ENCODE measurements at regions not wholly inside any gene's neighbourhood (a gene's known extent, or its start where the extent isn't known, plus 50 kb on each side); places are given as distances from the start of the nearest gene placed in this dataset.
A peak's percentile ranks its signal among the peaks of the same experiment; 100 is the strongest.

GRCh38 chr2:164078421-164078820 is 342.6 kb upstream of the FIGN start:
- DNase-seq: no peak

GRCh38 chr2:164073101-164074074 is 337.6 kb upstream of the FIGN start:
- DNase-seq: peak; percentile 55

GRCh38 chr2:164069540-164069939 is 333.7 kb upstream of the FIGN start:
- peak; percentile 60 for DNase-seq

- DNase-seq: peak; percentile 8
Observed at GRCh38 chr2:164068063-164068462, 332.3 kb upstream of the FIGN start.

GRCh38 chr2:164066095-164066494 is 330.3 kb upstream of the FIGN start:
- DNase-seq: peak; percentile 16

- DNase-seq: no peak
Observed at GRCh38 chr2:164065038-164065437, 329.2 kb upstream of the FIGN start.

- DNase-seq: peak; percentile 26
Observed at GRCh38 chr2:164061129-164061746, 325.4 kb upstream of the FIGN start.

- DNase-seq: no peak
Observed at GRCh38 chr2:164060031-164060430, 324.2 kb upstream of the FIGN start.

GRCh38 chr2:164055623-164056022 is 319.8 kb upstream of the FIGN start:
- DNase-seq: no peak

GRCh38 chr2:164054651-164055050 is 318.8 kb upstream of the FIGN start:
- no peak for DNase-seq

- no peak for DNase-seq
Observed at GRCh38 chr2:164053021-164053420, 317.2 kb upstream of the FIGN start.

GRCh38 chr2:164052006-164052405 is 316.2 kb upstream of the FIGN start:
- DNase-seq: no peak

GRCh38 chr2:164048729-164049128 is 312.9 kb upstream of the FIGN start:
- no peak for DNase-seq

- DNase-seq: no peak
Observed at GRCh38 chr2:164046040-164046439, 310.2 kb upstream of the FIGN start.

- no peak for DNase-seq
Observed at GRCh38 chr2:164044622-164045021, 308.8 kb upstream of the FIGN start.

GRCh38 chr2:164039270-164039669 is 303.5 kb upstream of the FIGN start:
- no peak for DNase-seq

GRCh38 chr2:164032995-164033394 is 297.2 kb upstream of the FIGN start:
- no peak for DNase-seq

- no peak for DNase-seq
Observed at GRCh38 chr2:164030623-164031022, 294.8 kb upstream of the FIGN start.

GRCh38 chr2:164028814-164029534 is 293.2 kb upstream of the FIGN start:
- DNase-seq: no peak

GRCh38 chr2:164024396-164024795 is 288.6 kb upstream of the FIGN start:
- DNase-seq: no peak

- DNase-seq: no peak
Observed at GRCh38 chr2:164023896-164024295, 288.1 kb upstream of the FIGN start.

GRCh38 chr2:164015328-164016123 is 279.7 kb upstream of the FIGN start:
- no peak for DNase-seq

- no peak for DNase-seq
Observed at GRCh38 chr2:164014791-164015190, 279.0 kb upstream of the FIGN start.
